Panc1 (cell line): ENCODE measurements at regions not wholly inside any gene's neighbourhood (a gene's known extent, or its start where the extent isn't known, plus 50 kb on each side); places are given as distances from the start of the nearest gene placed in this dataset.

ENCODE experiments used
- ATAC-seq: fragments of 200-7000 bp; cut with Tn5 transposase; 2 replicates; pipeline ENCODE4 v1.9.1; 2020; ENCODE audit warnings: mild to moderate bottlenecking, moderate library complexity
- BruUV-seq: library from RNA; stranded (reverse); fragments of 400-500 nt; replicated peaks from 2 replicates; lab custom pipeline; 2021; lab: Mats Ljungman, UMichigan
- CTCF ChIA-PET: fragments of 300-600 bp; sonication (Branson Sonifier 250); formaldehyde crosslinking; loops from one replicate; lab custom pipeline; 2022; ENCODE audit warnings: antibody characterized with exemption; lab: Charles Lee
- POLR2A ChIA-PET: fragments of 300-600 bp; sonication (Branson Sonifier 250); formaldehyde crosslinking; loops from one replicate; lab custom pipeline; 2022; ENCODE audit warnings: antibody characterized with exemption; lab: Charles Lee
- DNase-seq: peaks from one replicate; pipeline ENCODE4 v3.0.0-alpha.2; 2010; ENCODE audit warnings: low read depth, low spot score
- H3K27ac ChIP-seq: 2 replicates; pipeline ENCODE4 v1.5.1; 2011; ENCODE audit warnings: mild to moderate bottlenecking, low read length, inconsistent platforms
- H3K27me3 ChIP-seq: fragments of 200-500 bp; sonication (Bioruptor generic); 2 replicates; pipeline ENCODE4 v1.6.0; 2014; ENCODE audit warnings: low read length, inconsistent platforms; ENCODE audit not compliant: control insufficient read depth, insufficient read depth
- H3K36me3 ChIP-seq: fragments of 200-500 bp; sonication (Bioruptor generic); 2 replicates; pipeline ENCODE4 v1.5.1; 2014; ENCODE audit warnings: inconsistent platforms, mild to moderate bottlenecking, low read length, moderate library complexity; ENCODE audit not compliant: control insufficient read depth, insufficient read depth
- H3K4me1 ChIP-seq: 2 replicates; pipeline ENCODE4 v1.5.1; 2011; ENCODE audit warnings: inconsistent platforms, mild to moderate bottlenecking, low read length, moderate library complexity; ENCODE audit not compliant: control insufficient read depth, insufficient read depth
- H3K4me3 ChIP-seq, 2 experiments: 2 replicates each; pipeline ENCODE4 v1.5.1; 2011 to 2012; ENCODE audit warnings: low read depth in 2 of 2, low read length in 2 of 2, mild to moderate bottlenecking in 2 of 2, inconsistent platforms in 1 of 2, moderate library complexity in 1 of 2
- H3K9me3 ChIP-seq: fragments of 200-500 bp; sonication (Bioruptor generic); 2 replicates; pipeline ENCODE4 v1.5.1; 2014; ENCODE audit warnings: low read depth, mild to moderate bottlenecking, inconsistent platforms, low read length, moderate library complexity; ENCODE audit not compliant: control insufficient read depth, insufficient read depth
- CTCF ChIP-seq: fragments of 450-650 bp; IDR thresholded peaks from 2 replicates; pipeline ENCODE4 v1.5.1; 2017; ENCODE audit warnings: mild to moderate bottlenecking
- POLR2AphosphoS5 ChIP-seq: IDR thresholded peaks from 2 replicates; pipeline ENCODE4 v1.6.1; 2012; ENCODE audit warnings: mild to moderate bottlenecking, low read depth, low read length, moderate library complexity
- REST ChIP-seq, 2 experiments: IDR thresholded peaks; 2 replicates each; pipeline ENCODE4 v1.6.1; 2011 to 2012; ENCODE audit warnings: low read depth in 2 of 2, control low read depth in 1 of 2, low read length in 1 of 2, mild to moderate bottlenecking in 1 of 2, moderate library complexity in 1 of 2; ENCODE audit not compliant: insufficient read depth in 1 of 2
- SIN3A ChIP-seq: IDR thresholded peaks from 2 replicates; pipeline ENCODE4 v1.6.1; 2012; ENCODE audit warnings: low read depth, mild to moderate bottlenecking, low read length, moderate library complexity, borderline replicate concordance; ENCODE audit not compliant: insufficient read depth
- TCF7L2 ChIP-seq: IDR thresholded peaks from 2 replicates; pipeline ENCODE4 v1.6.1; 2011; ENCODE audit warnings: mild to moderate bottlenecking, low read depth, low read length, inconsistent platforms
- in situ Hi-C: cut with HindIII; loops from 2 replicates; pipeline ENCODE4 v1.10.0; 2016; ENCODE audit warnings: low sequenced_read_pairs, low pct_unique_long_range_greater_than_20kb
- intact Hi-C: fragments of 100-400 bp; cut with micrococcal nuclease; formaldehyde crosslinking; loops from one replicate; pipeline ENCODE4 v1.10.0; 2022; ENCODE audit not compliant: unreplicated experiment

- H3K27ac ChIP-seq, result no peak overlapping the region
- no peaks in the 10 kb centered on the region for H3K36me3 ChIP-seq
- ChIA-PET CTCF (no interaction called here), POLR2A (no interaction called here)
- no peaks in the 10 kb centered on the region for H3K27me3 ChIP-seq
- H3K9me3 ChIP-seq, result no peaks in the 10 kb centered on the region
- in situ Hi-C loops (no loop called here), intact Hi-C loops (no loop called here)
- DNase-seq, result no peak
- no peak for TF ChIP-seq SIN3A
- no peak for TF ChIP-seq POLR2AphosphoS5
- TF ChIP-seq REST (IDR thresholded peaks at IDR 0.05; ENCODE audit: insufficient read depth in 1 of 2, low read depth in 2 of 2, low read length in 1 of 2), result no peak
- no peak for TF ChIP-seq CTCF
- no peak for TF ChIP-seq TCF7L2
- no peak overlapping the region for H3K4me3 ChIP-seq
- no peak for ATAC-seq
- BruUV-seq, result no TSS peak
- no peaks in the 10 kb centered on the region; the same call in 1 of the 2 replicates for H3K4me1 ChIP-seq
These were observed 173.9 kb upstream of the ERBB4 start for GRCh38 chr2:212712466-212712865.

- ATAC-seq, result no peak
- Histone ChIP-seq H3K36me3 (no peaks in the 10 kb centered on the region), H3K4me3 (no peak overlapping the region), H3K4me1 (no peaks in the 10 kb centered on the region; the same call in 1 of the 2 replicates), H3K27ac (no peak overlapping the region), H3K9me3 (no peaks in the 10 kb centered on the region), H3K27me3 (no peaks in the 10 kb centered on the region)
- TF ChIP-seq SIN3A, result no peak
- no peak for TF ChIP-seq CTCF
- TF ChIP-seq TCF7L2, result no peak
- TF ChIP-seq POLR2AphosphoS5, result no peak
- TF ChIP-seq REST (IDR thresholded peaks at IDR 0.05; ENCODE audit: insufficient read depth in 1 of 2, low read depth in 2 of 2, low read length in 1 of 2), result no peak
- no TSS peak for BruUV-seq
- peak; percentile 35 for DNase-seq
- in situ Hi-C loops (no loop called here), intact Hi-C loops (no loop called here)
- CTCF ChIA-PET, result no interaction called here
- POLR2A ChIA-PET, result no interaction called here
These were observed 173.3 kb upstream of the ERBB4 start for GRCh38 chr2:212711856-212712255.
